Caki2 (cell line): ENCODE measurements at regions not wholly inside any gene's neighbourhood (a gene's known extent, or its start where the extent isn't known, plus 50 kb on each side); places are given as distances from the start of the nearest gene placed in this dataset.
"Not testable (repeated sequence)": the region's sequence is repeated elsewhere in the genome, so short reads cannot be mapped to it uniquely, and the experiment has no call there.

Experiments used
- DNase-seq: peaks from one replicate; pipeline ENCODE4 v3.0.0-alpha.2; 2015; ENCODE audit warnings: low read depth
- in situ Hi-C: cut with HindIII; loops from 2 replicates; pipeline ENCODE4 v1.10.0; 2016; ENCODE audit warnings: low sequenced_read_pairs, low pct_unique_long_range_greater_than_20kb, mixed read lengths

DNA sequence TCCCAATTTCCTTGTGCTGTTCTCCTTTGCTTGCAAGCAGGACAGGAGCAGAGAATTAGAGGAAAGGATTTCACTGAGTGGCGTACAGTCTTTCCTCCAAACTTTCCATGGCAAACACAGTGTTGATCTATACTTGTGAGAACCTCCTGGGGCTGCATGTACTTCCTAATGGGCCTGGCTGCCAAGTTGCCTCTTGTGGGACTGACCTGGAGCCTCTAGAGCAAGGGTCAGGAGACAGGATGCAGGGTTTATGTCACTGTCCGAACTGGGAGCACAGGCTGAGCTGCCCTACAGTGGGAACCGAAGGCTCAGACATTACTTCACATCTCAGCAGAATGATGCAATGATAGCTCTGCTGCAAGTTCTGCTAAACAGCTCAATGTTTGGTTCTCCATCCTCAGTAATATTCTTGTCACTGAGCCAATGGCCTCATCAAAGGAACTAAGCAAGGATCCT is 102.3 kb downstream of the ENC1 start:
- no peak for DNase-seq
- in situ Hi-C loops = no loop called here

- DNase-seq = no peak
- in situ Hi-C loops = no loop called here
Measured at GRCh38 chr5:74536658-74537057, 103.9 kb downstream of the ENC1 start.

DNA sequence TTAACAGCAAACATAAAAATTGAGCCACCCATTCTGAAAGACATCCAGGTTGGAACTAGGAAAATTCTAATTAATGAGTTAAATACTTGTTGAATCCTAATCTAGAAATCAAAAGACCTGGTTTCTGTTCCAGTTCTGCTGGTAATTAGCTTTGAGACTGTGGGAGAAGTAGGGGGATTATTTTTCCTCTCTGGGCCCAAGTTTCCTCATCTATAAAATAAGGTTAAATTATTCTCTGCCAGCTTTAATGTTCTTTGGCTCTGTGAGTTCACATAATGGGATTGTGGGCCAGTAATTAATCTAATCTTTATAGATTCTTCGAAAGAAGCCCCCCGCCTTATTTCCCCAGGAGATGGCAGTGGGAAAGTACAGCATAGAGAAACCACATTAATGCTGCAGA is 104.6 kb downstream of the ENC1 start:
- in situ Hi-C loops = no loop called here
- no peak for DNase-seq

- no peak for DNase-seq
- in situ Hi-C loops = no loop called here
Measured at GRCh38 chr5:74534397-74535129, 106.0 kb downstream of the ENC1 start.

GRCh38 chr5:74530326-74531050 is 110.0 kb downstream of the ENC1 start:
- in situ Hi-C loops = no loop called here
- no peak for DNase-seq

DNA sequence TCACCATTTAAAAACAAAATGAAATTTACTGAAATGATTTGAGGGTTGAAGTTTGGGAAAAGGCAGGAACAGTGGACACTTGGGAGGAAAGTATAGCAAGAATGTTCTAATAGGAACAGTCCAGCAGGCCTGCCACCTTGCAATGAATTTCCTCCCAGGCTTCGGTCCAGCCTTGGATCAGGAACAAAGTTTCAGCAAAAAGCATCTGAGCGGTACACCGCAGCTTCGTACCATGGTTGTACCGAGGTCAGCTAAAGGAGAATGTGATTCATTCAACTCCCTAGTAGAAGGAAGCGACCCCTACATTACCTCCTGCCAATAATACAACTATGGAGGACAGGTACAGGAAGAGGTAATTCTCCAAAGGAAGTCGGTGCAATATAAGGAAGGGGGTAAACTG is 111.4 kb downstream of the ENC1 start:
- in situ Hi-C loops = no loop called here
- DNase-seq = no peak

DNA sequence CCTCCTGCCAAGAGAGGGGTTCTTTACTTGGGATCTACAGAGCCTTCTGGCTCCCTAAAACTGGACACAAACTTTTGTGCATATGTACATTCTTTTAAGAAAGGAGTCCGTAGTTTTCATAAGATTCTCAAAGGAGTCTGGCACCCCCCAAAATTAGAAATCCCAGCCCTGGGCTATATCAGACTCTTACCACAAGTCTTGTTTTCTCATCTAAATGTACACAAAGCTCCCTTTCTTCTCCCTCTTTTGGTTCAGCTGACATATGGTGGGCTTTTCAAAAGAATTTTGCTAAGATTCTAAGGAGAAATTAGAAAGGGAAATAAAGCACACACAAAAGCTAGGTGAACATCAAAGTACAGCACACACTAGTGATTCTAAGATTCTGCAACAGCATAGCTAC is 114.4 kb downstream of the ENC1 start:
- DNase-seq = no peak
- in situ Hi-C loops = no loop called here

- DNase-seq, in situ Hi-C loops: not testable (repeated sequence)
Measured at GRCh38 chr5:74524767-74525166, 115.8 kb downstream of the ENC1 start.

GRCh38 chr5:74523698-74524097 is 116.8 kb downstream of the ENC1 start:
- DNase-seq, in situ Hi-C loops: not testable (repeated sequence)

DNA sequence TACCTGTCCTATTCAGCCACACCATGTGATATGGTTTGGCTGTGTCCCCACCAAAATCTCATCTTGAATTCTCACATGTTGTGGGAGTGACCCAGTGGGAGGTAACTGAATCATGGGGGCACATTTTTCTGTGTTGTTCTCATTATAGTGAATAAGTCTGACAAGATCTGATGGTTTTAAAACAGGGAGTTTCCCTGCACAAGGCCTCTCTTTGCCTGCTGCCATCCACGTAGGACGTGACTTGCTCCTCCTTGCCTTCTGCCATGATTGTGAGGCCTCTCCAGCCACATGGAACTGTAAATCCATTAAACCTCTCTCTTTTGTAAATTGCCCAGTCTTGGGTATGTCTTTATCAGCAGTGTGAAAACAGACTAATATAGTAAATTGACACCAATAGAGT is 117.7 kb downstream of the ENC1 start:
- in situ Hi-C loops, DNase-seq: not testable (repeated sequence)

- in situ Hi-C loops = no loop called here
Measured at GRCh38 chr5:74521401-74521800, 119.1 kb downstream of the ENC1 start.

DNA sequence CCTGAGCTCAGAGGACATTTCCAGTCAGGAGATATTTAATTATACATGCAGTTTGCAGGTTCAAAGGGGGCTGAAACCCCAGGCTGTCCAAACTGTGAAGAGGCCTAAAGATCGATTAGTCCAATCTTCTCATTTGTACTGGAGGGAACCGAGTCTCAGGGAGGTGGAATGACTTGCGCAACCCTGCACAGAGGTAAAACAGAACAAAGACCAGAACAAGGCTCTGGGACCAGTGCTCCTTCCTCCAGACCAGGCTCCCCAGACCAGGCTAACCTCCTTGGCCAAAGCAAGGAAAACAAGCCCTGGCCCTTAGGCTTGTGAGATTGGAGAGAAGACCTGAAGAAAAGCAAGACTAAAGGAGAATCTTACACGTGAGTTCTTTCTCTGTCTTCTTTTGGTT is 120.8 kb downstream of the ENC1 start:
- in situ Hi-C loops = no loop called here
- DNase-seq = no peak

More at GRCh38 chr5:74521401-74521800, 119.1 kb downstream of the ENC1 start:
- no peak for DNase-seq

GRCh38 chr5:74519161-74519571 is 121.4 kb downstream of the ENC1 start:
- DNase-seq = no peak

DNA sequence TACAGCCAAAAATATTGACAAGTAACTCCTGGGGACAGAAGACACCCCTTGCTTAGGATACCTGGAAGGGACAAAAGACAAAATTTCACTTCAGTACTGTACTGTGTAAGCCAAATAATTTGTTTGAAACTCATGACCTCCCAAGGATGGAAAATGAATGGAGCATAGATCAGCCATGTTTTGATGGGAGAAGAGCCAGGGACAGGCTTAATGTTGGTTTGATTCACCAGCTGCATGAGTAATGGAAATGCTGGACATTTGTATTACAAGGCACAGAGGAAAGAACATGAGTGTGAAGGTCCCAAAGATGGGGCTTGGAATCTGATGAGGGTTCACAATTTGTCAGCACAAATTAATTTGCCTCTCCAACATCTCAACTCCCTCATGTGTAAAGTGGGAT is 122.8 kb downstream of the ENC1 start:
- peak; percentile 38 for DNase-seq
- in situ Hi-C loops = no loop called here

More at GRCh38 chr5:74519161-74519571, 121.4 kb downstream of the ENC1 start:
- in situ Hi-C loops = no loop called here

- in situ Hi-C loops = no loop called here
Measured at GRCh38 chr5:74516211-74516636, 124.3 kb downstream of the ENC1 start.

GRCh38 chr5:74514888-74515551 is 125.5 kb downstream of the ENC1 start:
- DNase-seq = peak; percentile 2
- in situ Hi-C loops = no loop called here

More at GRCh38 chr5:74516211-74516636, 124.3 kb downstream of the ENC1 start:
- peak; percentile 82 for DNase-seq

- DNase-seq, in situ Hi-C loops: not testable (repeated sequence)
Measured at GRCh38 chr5:74511770-74512169, 128.8 kb downstream of the ENC1 start.

DNA sequence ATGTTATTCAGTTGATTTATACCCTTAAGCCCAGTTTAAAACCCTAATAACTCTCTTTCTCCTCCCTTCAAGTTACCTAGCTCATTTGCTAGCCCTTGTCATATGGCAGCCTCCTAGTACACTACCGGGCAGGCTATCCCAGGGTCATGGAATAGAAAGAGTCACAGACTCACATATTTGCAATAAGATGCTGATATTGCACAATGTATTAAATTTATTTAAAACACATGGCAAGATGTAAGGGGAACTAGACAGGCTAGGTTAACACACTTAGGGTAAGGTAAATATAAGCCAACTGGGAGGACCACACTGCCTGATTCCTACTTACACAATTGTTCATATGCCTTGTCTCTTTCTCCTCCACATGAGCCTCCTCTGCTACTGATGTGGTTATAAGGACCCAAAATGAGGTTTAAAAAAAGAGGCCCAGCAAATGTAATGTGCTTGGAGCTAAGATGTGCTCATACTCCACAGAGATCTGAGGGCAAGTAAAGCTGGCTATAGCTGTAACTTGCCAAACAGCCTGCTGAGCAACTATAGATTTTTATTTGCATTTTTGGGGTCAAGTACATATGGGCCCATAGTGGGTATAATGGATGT is 130.0 kb downstream of the ENC1 start:
- in situ Hi-C loops = no loop called here
- no peak for DNase-seq
